Activated CD4-positive, alpha-beta T cell treated with anti-CD3 and anti-CD28 coated beads for 48 hours (primary cell): ENCODE measurements at regions not wholly inside any gene's neighbourhood (a gene's known extent, or its start where the extent isn't known, plus 50 kb on each side); places are given as distances from the start of the nearest gene placed in this dataset.
"Not testable (repeated sequence)": the region's sequence is repeated elsewhere in the genome, so short reads cannot be mapped to it uniquely, and the experiment has no call there.

Source experiments
- DNase-seq: peaks from one replicate; pipeline ENCODE4 v3.0.0-alpha.2; 2020

GRCh38 chr5:99706160-99706559, 777.4 kb upstream of the CHD1 start:
- no peak for DNase-seq

GRCh38 chr5:99702565-99702964, 773.8 kb upstream of the CHD1 start:
- DNase-seq: no peak

GRCh38 chr5:99694884-99695283, 766.1 kb upstream of the CHD1 start:
- DNase-seq: no peak

- no peak for DNase-seq
Measured at GRCh38 chr5:99686538-99686937, 757.7 kb upstream of the CHD1 start.

GRCh38 chr5:99675974-99676373, 747.2 kb upstream of the CHD1 start:
- DNase-seq: no peak

GRCh38 chr5:99674101-99674500, 745.3 kb upstream of the CHD1 start:
- no peak for DNase-seq

- DNase-seq: no peak
Measured at GRCh38 chr5:99664972-99665371, 736.2 kb upstream of the CHD1 start.

- no peak for DNase-seq
Measured at GRCh38 chr5:99651298-99651697, 722.5 kb upstream of the CHD1 start.

GRCh38 chr5:99646011-99646647, 717.3 kb upstream of the CHD1 start:
- DNase-seq: no peak

- DNase-seq: no peak
Measured at GRCh38 chr5:99644822-99645221, 716.0 kb upstream of the CHD1 start.

- no peak for DNase-seq
Measured at GRCh38 chr5:99640646-99641045, 711.8 kb upstream of the CHD1 start.

GRCh38 chr5:99639905-99640304, 711.1 kb upstream of the CHD1 start:
- no peak for DNase-seq

GRCh38 chr5:99636663-99637062, 707.9 kb upstream of the CHD1 start:
- DNase-seq: no peak

- no peak for DNase-seq
Measured at GRCh38 chr5:99621772-99622681, 693.2 kb upstream of the CHD1 start.

GRCh38 chr5:99617335-99617734, 688.5 kb upstream of the CHD1 start:
- DNase-seq: no peak

- no peak for DNase-seq
Measured at GRCh38 chr5:99614888-99615287, 686.1 kb upstream of the CHD1 start.

GRCh38 chr5:99607124-99607523, 678.3 kb upstream of the CHD1 start:
- DNase-seq: no peak

GRCh38 chr5:99605904-99606303, 677.1 kb upstream of the CHD1 start:
- no peak for DNase-seq

GRCh38 chr5:99600952-99601351, 672.1 kb upstream of the CHD1 start:
- DNase-seq: no peak

- DNase-seq: no peak
Measured at GRCh38 chr5:99590806-99591205, 662.0 kb upstream of the CHD1 start.

- no peak for DNase-seq
Measured at GRCh38 chr5:99589424-99589823, 660.6 kb upstream of the CHD1 start.

GRCh38 chr5:99587983-99588382, 659.2 kb upstream of the CHD1 start:
- no peak for DNase-seq

- no peak for DNase-seq
Measured at GRCh38 chr5:99586878-99587277, 658.1 kb upstream of the CHD1 start.

GRCh38 chr5:99581204-99581603, 652.4 kb upstream of the CHD1 start:
- not testable (repeated sequence) for DNase-seq
